ENCODE measurements at regions not wholly inside any gene's neighbourhood (a gene's known extent, or its start where the extent isn't known, plus 50 kb on each side); places are given as distances from the start of the nearest gene placed in this dataset.

DNA sequence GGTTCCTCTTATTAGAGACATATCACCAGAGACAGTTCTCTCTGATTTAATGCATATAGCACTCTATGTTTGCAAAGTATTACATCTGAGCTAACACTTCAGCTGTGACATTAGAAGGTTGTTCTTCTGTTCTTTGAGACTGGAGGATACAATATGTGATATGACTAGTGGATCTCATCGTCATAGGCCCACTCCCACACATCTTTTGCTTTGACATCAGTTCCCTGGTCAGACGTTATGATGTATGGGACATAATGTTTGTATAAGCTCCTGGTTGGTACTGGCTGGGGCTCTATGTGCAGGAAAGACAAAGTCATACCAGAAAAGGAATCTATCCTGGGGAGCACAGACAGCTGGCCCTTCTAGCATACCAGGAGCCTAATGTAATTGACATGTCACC is 57.7 kb upstream of the MAML3 start:
- DNase-seq: no peak

DNA sequence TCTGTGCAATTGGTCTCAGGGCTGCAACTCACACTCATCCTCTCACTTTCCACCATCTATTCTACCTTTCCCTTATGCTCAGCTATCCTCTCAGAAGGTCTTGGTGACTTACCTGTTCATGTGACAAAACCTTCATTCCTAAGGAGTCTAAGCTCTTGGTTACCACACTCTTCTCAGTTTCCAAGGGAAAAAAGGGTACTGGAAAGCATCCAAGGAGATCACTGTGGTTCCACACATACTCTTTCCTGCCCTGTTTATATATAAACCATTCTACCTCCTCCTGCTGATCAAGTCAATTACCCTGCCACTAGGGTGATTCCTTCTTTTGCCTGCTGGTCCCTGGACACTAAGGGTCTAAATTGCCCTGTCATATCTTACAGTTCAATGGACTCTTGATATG is 57.2 kb upstream of the MAML3 start:
- no peak for DNase-seq

DNA sequence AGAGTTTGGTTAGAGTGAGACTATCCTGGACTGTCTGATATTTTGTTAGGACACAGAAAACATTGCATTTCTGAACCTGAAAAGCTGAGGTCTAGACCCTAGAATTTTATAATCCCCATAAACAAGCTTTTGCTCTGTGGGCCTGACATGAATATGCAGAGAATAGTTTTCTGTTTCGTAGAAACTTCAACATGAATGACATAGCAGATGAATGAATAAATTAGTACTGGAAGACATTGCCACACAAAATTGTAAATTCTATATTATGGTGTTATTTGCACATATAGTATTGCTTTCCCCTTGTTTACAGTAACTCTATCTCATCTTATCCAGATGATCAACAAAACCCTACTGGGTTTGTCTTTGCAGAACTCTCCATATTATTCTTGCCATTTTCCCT is 54.9 kb upstream of the MAML3 start:
- no peak for DNase-seq

Measured in effector CD8-positive, alpha-beta T cell (primary cell).